ENCODE measurements at regions not wholly inside any gene's neighbourhood (a gene's known extent, or its start where the extent isn't known, plus 50 kb on each side); places are given as distances from the start of the nearest gene placed in this dataset.

DNA sequence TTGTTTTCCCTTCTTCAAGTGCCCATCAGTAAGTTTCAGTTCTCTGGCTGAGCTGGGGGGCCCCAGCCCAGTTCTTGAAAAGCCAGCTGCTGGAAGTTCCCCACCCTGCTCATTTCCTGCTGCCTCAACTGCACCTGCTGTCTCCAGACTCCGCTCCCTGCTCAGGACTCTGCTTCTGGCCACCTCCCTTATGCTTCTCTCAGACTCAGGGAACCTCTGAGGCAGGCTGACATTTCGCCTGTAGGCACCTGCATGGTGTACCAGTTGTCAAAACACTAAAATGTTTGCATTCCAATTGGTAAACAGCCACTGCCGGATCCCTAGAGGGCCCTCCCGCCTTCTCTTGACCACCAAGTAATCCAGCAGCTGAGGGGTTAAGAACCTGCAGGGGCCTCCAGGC lies 136.5 kb upstream of the VRK1 start:
- no peak for DNase-seq
- no peak overlapping the region for H3K27ac ChIP-seq
- no peaks in the 10 kb centered on the region for H3K27me3 ChIP-seq
- H3K4me1 ChIP-seq: no peaks in the 10 kb centered on the region
- intact Hi-C loops (cut with DNase I): no loop called here
- H3K9me3 ChIP-seq: peaks cover 0 to 2% (median 0%) of the 10 kb centered on the region in 4 donors
- 29 to 52% methylated on average over 4 of the region's 4 CpGs for WGBS, 2 donors
- no peaks in the 10 kb centered on the region for H3K36me3 ChIP-seq
- TF ChIP-seq, protein P1, sequence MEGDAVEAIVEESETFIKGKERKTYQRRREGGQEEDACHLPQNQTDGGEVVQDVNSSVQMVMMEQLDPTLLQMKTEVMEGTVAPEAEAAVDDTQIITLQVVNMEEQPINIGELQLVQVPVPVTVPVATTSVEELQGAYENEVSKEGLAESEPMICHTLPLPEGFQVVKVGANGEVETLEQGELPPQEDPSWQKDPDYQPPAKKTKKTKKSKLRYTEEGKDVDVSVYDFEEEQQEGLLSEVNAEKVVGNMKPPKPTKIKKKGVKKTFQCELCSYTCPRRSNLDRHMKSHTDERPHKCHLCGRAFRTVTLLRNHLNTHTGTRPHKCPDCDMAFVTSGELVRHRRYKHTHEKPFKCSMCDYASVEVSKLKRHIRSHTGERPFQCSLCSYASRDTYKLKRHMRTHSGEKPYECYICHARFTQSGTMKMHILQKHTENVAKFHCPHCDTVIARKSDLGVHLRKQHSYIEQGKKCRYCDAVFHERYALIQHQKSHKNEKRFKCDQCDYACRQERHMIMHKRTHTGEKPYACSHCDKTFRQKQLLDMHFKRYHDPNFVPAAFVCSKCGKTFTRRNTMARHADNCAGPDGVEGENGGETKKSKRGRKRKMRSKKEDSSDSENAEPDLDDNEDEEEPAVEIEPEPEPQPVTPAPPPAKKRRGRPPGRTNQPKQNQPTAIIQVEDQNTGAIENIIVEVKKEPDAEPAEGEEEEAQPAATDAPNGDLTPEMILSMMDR (IDR thresholded peaks at IDR 0.05): no peak
- no peak for TF ChIP-seq POLR2A (IDR thresholded peaks at IDR 0.05)
- TF ChIP-seq POLR2AphosphoS5 (IDR thresholded peaks at IDR 0.05): no peak
- TF ChIP-seq EP300 (IDR thresholded peaks at IDR 0.05): no peak
- no peak overlapping the region for H3K4me3 ChIP-seq

DNA sequence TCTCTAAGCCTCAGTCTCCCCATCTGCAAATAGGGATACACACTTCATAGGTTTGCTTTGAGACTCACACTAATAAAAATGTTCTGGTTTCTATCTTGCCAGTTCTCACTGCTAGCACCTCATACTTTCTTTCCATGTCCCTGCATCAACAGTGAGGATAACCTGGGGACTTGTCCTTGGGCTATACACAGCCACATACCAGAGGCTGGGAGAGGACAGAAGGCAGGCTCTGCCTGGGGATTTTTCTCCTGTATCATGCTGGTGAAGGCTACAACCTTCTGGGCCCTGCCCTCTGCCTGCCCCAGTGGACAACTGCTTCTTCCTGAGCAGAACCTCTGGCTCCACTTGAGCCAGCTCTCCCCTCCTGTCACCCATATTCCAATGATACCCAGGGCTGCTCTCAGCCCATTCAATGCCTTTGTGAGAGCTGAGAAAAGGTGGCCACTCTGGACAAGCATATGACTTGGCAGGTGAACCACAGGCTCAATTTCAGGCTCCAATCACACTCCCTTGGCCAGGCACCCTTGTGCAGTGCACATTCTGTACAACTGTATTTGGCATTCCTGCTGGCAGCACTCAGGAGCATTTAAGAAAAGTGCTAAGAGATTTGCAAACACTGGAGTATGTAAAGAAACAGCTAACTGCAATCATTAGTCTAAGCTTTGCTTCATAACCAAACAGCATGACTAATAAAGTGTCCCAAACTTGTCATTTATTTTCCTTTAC lies 135.8 kb upstream of the VRK1 start:
- Histone ChIP-seq H3K27ac (no peak overlapping the region), H3K4me1 (no peaks in the 10 kb centered on the region), H3K36me3 (no peaks in the 10 kb centered on the region), H3K9me3 (peaks cover 0 to 1% (median 0%) of the 10 kb centered on the region in 4 donors), H3K27me3 (no peaks in the 10 kb centered on the region), H3K4me3 (no peak overlapping the region)
- TF ChIP-seq, protein P1 (IDR thresholded peaks at IDR 0.05): no peak
- TF ChIP-seq EP300 (IDR thresholded peaks at IDR 0.05): no peak
- no peak for TF ChIP-seq POLR2AphosphoS5 (IDR thresholded peaks at IDR 0.05)
- TF ChIP-seq POLR2A (IDR thresholded peaks at IDR 0.05): no peak
- intact Hi-C loops (cut with DNase I): no loop called here
- no peak for DNase-seq

GRCh38 chr14:96662116-96662970 lies 134.8 kb upstream of the VRK1 start:
- no peak for DNase-seq
- Histone ChIP-seq H3K36me3 (no peaks in the 10 kb centered on the region), H3K9me3 (no peaks in the 10 kb centered on the region), H3K4me1 (no peaks in the 10 kb centered on the region), H3K27me3 (no peaks in the 10 kb centered on the region), H3K4me3 (no peak overlapping the region), H3K27ac (no peak overlapping the region)
- WGBS, 2 donors: 87 to 89% methylated on average over 15 of the region's 15 CpGs
- intact Hi-C loops (cut with DNase I): no loop called here
- TF ChIP-seq POLR2AphosphoS5 (IDR thresholded peaks at IDR 0.05) (no peak), EP300 (IDR thresholded peaks at IDR 0.05) (no peak), POLR2A (IDR thresholded peaks at IDR 0.05) (no peak)
- TF ChIP-seq, protein P1 (IDR thresholded peaks at IDR 0.05): no peak

DNA sequence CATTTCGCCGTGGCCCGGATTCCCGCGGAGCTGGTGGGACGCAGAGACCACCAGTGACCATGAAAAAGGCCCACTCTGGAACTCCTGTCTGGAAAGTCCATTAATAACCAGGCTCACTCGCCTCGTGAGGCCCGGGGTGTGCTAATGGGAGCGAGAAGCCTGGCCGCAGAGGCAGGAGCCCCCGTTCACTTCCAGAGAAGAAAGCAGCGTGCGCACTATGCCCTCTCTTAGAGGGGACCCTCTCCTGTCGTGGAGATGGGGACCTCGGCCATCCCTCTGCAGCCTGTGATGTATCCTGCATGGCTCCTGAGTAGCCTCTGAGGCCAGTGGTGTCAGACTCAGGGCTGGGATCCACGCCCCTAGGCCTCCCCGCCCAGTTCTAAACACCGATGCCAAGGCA lies 134.1 kb upstream of the VRK1 start:
- Histone ChIP-seq H3K4me3 (no peak overlapping the region), H3K9me3 (no peaks in the 10 kb centered on the region), H3K27me3 (no peaks in the 10 kb centered on the region), H3K27ac (no peak overlapping the region), H3K36me3 (no peaks in the 10 kb centered on the region), H3K4me1 (no peaks in the 10 kb centered on the region)
- 90 to 91% methylated on average over 19 of the region's 19 CpGs for WGBS, 2 donors
- TF ChIP-seq, protein P1 (IDR thresholded peaks at IDR 0.05): no peak
- DNase-seq: no peak
- intact Hi-C loops (cut with DNase I): no loop called here
